ENCODE measurements at regions not wholly inside any gene's neighbourhood (a gene's known extent, or its start where the extent isn't known, plus 50 kb on each side); places are given as distances from the start of the nearest gene placed in this dataset.

- H3K36me3 Mint-ChIP-seq (ENCODE audit: low read depth): no peaks in the 10 kb centered on the region
- Histone ChIP-seq H3K9me3 (ENCODE audit: control insufficient read depth, low read length) (peaks cover 7% of the 10 kb centered on the region), H3K4me3 (ENCODE audit: low read length) (no peak overlapping the region), H3K27ac (ENCODE audit: low read depth, low read length) (no peak overlapping the region), H3K4me1 (ENCODE audit: control insufficient read depth, insufficient read depth, low read length) (peaks cover 9% of the 10 kb centered on the region), H3K9ac (ENCODE audit: extremely low read depth, low read length, poor library complexity, severe bottlenecking) (no peak overlapping the region), H3K36me3 (ENCODE audit: control insufficient read depth, insufficient read depth, low read length) (no peaks in the 10 kb centered on the region), H3K27me3 (ENCODE audit: control insufficient read depth, insufficient read depth, low read length, poor library complexity, severe bottlenecking) (no peaks in the 10 kb centered on the region)
- peaks cover 15% of the 10 kb centered on the region for H3K9me3 Mint-ChIP-seq
- DNase-seq: no peak
- H3K27me3 Mint-ChIP-seq (ENCODE audit: insufficient read depth): no peaks in the 10 kb centered on the region
- WGBS, 2 experiments (ENCODE audit: insufficient coverage in 1 of 2, insufficient read length in 1 of 2): no CpG with 5 or more reads among the region's 1 CpG
- no peak overlapping the region for H3K27ac Mint-ChIP-seq
- H3K4me1 Mint-ChIP-seq: peaks cover 19% of the 10 kb centered on the region
- no peak overlapping the region for H3K4me3 Mint-ChIP-seq
- TF ChIP-seq CTCF (conservative IDR thresholded peaks at IDR 0.05): no peak
Observed at GRCh38 chr3:20326541-20326940, 140.5 kb upstream of the SGO1 start.

GRCh38 chr3:20325563-20325962 lies 139.6 kb upstream of the SGO1 start:
- Mint-ChIP-seq H3K9me3 (peaks cover 15% of the 10 kb centered on the region), H3K27me3 (ENCODE audit: insufficient read depth) (no peaks in the 10 kb centered on the region), H3K4me3 (no peak overlapping the region), H3K27ac (no peak overlapping the region), H3K4me1 (peaks cover 16% of the 10 kb centered on the region), H3K36me3 (ENCODE audit: low read depth) (no peaks in the 10 kb centered on the region)
- Histone ChIP-seq H3K36me3 (ENCODE audit: control insufficient read depth, insufficient read depth, low read length) (no peaks in the 10 kb centered on the region), H3K27ac (ENCODE audit: low read depth, low read length) (no peak overlapping the region), H3K9ac (ENCODE audit: extremely low read depth, low read length, poor library complexity, severe bottlenecking) (no peak overlapping the region), H3K9me3 (ENCODE audit: control insufficient read depth, low read length) (peaks cover 7% of the 10 kb centered on the region), H3K4me1 (ENCODE audit: control insufficient read depth, insufficient read depth, low read length) (peaks cover 9% of the 10 kb centered on the region), H3K4me3 (ENCODE audit: low read length) (no peak overlapping the region), H3K27me3 (ENCODE audit: control insufficient read depth, insufficient read depth, low read length, poor library complexity, severe bottlenecking) (no peaks in the 10 kb centered on the region)
- 83% methylated on average over 1 of the region's 1 CpG; no CpG with 5 or more reads in 1 of the 2 experiments for WGBS, 2 experiments (ENCODE audit: insufficient coverage in 1 of 2, insufficient read length in 1 of 2)
- DNase-seq: no peak
- TF ChIP-seq CTCF (conservative IDR thresholded peaks at IDR 0.05): no peak

GRCh38 chr3:20324664-20325478 lies 138.9 kb upstream of the SGO1 start:
- H3K4me1 ChIP-seq (ENCODE audit: control insufficient read depth, insufficient read depth, low read length): peaks cover 9% of the 10 kb centered on the region
- H3K9me3 ChIP-seq (ENCODE audit: control insufficient read depth, low read length): peaks cover 7% of the 10 kb centered on the region
- H3K36me3 ChIP-seq (ENCODE audit: control insufficient read depth, insufficient read depth, low read length): no peaks in the 10 kb centered on the region
- no peaks in the 10 kb centered on the region for H3K27me3 ChIP-seq (ENCODE audit: control insufficient read depth, insufficient read depth, low read length, poor library complexity, severe bottlenecking)
- Mint-ChIP-seq H3K27me3 (ENCODE audit: insufficient read depth) (no peaks in the 10 kb centered on the region), H3K4me1 (peaks cover 17% of the 10 kb centered on the region), H3K36me3 (ENCODE audit: low read depth) (no peaks in the 10 kb centered on the region), H3K4me3 (no peak overlapping the region), H3K27ac (no peak overlapping the region), H3K9me3 (peaks cover 11% of the 10 kb centered on the region)
- no peak overlapping the region for H3K4me3 ChIP-seq (ENCODE audit: low read length)
- no peak for DNase-seq
- no peak overlapping the region for H3K9ac ChIP-seq (ENCODE audit: extremely low read depth, low read length, poor library complexity, severe bottlenecking)
- 96 to 100% methylated on average over 1 of the region's 1 CpG for WGBS, 2 experiments (ENCODE audit: insufficient coverage in 1 of 2, insufficient read length in 1 of 2)
- no peak for TF ChIP-seq CTCF (conservative IDR thresholded peaks at IDR 0.05)
- no peak overlapping the region for H3K27ac ChIP-seq (ENCODE audit: low read depth, low read length)

Data from endodermal cell (in vitro differentiated cells).